HFFc6 (cell line): ENCODE measurements at regions not wholly inside any gene's neighbourhood (a gene's known extent, or its start where the extent isn't known, plus 50 kb on each side); places are given as distances from the start of the nearest gene placed in this dataset.

ENCODE experiments used
- DNase-seq: peaks from one replicate; pipeline ENCODE4 v3.0.0-alpha.2; 2018
- H3K27ac Mint-ChIP-seq: 2 replicates; pipeline ENCODE4 v1.8.0; 2020; ENCODE audit warnings: mild to moderate bottlenecking, mixed read lengths
- H3K27me3 Mint-ChIP-seq: 2 replicates; pipeline ENCODE4 v1.8.0; 2021; ENCODE audit warnings: mild to moderate bottlenecking, moderate library complexity, mixed read lengths; ENCODE audit not compliant: insufficient read depth
- H3K36me3 Mint-ChIP-seq: 2 replicates; pipeline ENCODE4 v1.8.0; 2021; ENCODE audit warnings: low read depth, mixed read lengths
- H3K4me1 Mint-ChIP-seq: 2 replicates; pipeline ENCODE4 v1.8.0; 2020; ENCODE audit warnings: low read depth, mixed read lengths
- H3K4me3 Mint-ChIP-seq: 2 replicates; pipeline ENCODE4 v1.8.0; 2020; ENCODE audit warnings: mild to moderate bottlenecking, moderate library complexity, mixed read lengths
- H3K9me3 Mint-ChIP-seq: 2 replicates; pipeline ENCODE4 v1.8.0; 2020; ENCODE audit warnings: mild to moderate bottlenecking, mixed read lengths
- CTCF ChIP-seq: fragments of 200-600 bp; sonication (generic); IDR thresholded peaks from 2 replicates; pipeline ENCODE4 v1.5.0; 2021; ENCODE audit warnings: antibody characterized with exemption, mild to moderate bottlenecking

- Mint-ChIP-seq H3K4me1 (no peaks in the 10 kb centered on the region), H3K27ac (no peak overlapping the region), H3K4me3 (no peak overlapping the region), H3K36me3 (no peaks in the 10 kb centered on the region), H3K27me3 (no peaks in the 10 kb centered on the region), H3K9me3 (peaks cover 41% of the 10 kb centered on the region)
- no peak for DNase-seq
- TF ChIP-seq CTCF = no peak
Measured at GRCh38 chr4:11183356-11183740, 245.3 kb downstream of the HS3ST1 start.

- no peaks in the 10 kb centered on the region for H3K4me1 Mint-ChIP-seq
- DNase-seq = no peak
- H3K36me3 Mint-ChIP-seq = no peaks in the 10 kb centered on the region
- H3K27me3 Mint-ChIP-seq = no peaks in the 10 kb centered on the region
- H3K4me3 Mint-ChIP-seq = no peak overlapping the region
- no peak for TF ChIP-seq CTCF
- no peak overlapping the region for H3K27ac Mint-ChIP-seq
- peaks cover 43% of the 10 kb centered on the region for H3K9me3 Mint-ChIP-seq
Measured at GRCh38 chr4:11182586-11183355, 245.9 kb downstream of the HS3ST1 start.

GRCh38 chr4:11182031-11182430 is 246.7 kb downstream of the HS3ST1 start:
- H3K4me1 Mint-ChIP-seq = no peaks in the 10 kb centered on the region
- H3K4me3 Mint-ChIP-seq = no peak overlapping the region
- no peaks in the 10 kb centered on the region for H3K36me3 Mint-ChIP-seq
- peaks cover 43% of the 10 kb centered on the region for H3K9me3 Mint-ChIP-seq
- H3K27ac Mint-ChIP-seq = no peak overlapping the region
- TF ChIP-seq CTCF = no peak
- H3K27me3 Mint-ChIP-seq = no peaks in the 10 kb centered on the region
- no peak for DNase-seq

GRCh38 chr4:11179796-11180195 is 248.9 kb downstream of the HS3ST1 start:
- H3K9me3 Mint-ChIP-seq = peaks cover 50% of the 10 kb centered on the region
- H3K27me3 Mint-ChIP-seq = no peaks in the 10 kb centered on the region

GRCh38 chr4:11178433-11178832 is 250.3 kb downstream of the HS3ST1 start:
- Mint-ChIP-seq H3K27me3 (no peaks in the 10 kb centered on the region), H3K27ac (no peak overlapping the region), H3K9me3 (peaks cover 50% of the 10 kb centered on the region), H3K4me3 (no peak overlapping the region), H3K36me3 (no peaks in the 10 kb centered on the region), H3K4me1 (no peaks in the 10 kb centered on the region)
- TF ChIP-seq CTCF = no peak
- no peak for DNase-seq

More at GRCh38 chr4:11179796-11180195, 248.9 kb downstream of the HS3ST1 start:
- Mint-ChIP-seq H3K27ac (no peak overlapping the region), H3K4me1 (no peaks in the 10 kb centered on the region), H3K4me3 (no peak overlapping the region), H3K36me3 (no peaks in the 10 kb centered on the region)
- DNase-seq = no peak
- no peak for TF ChIP-seq CTCF
